ENCODE measurements at regions not wholly inside any gene's neighbourhood (a gene's known extent, or its start where the extent isn't known, plus 50 kb on each side); places are given as distances from the start of the nearest gene placed in this dataset.
"Not testable (repeated sequence)": the region's sequence is repeated elsewhere in the genome, so short reads cannot be mapped to it uniquely, and the experiment has no call there.

- Mint-ChIP-seq H3K27me3 (peaks cover 0 to 5% (median 0%) of the 10 kb centered on the region in 5 donors), H3K36me3 (peaks cover 0 to 6% (median 0%) of the 10 kb centered on the region in 3 donors), H3K27ac (no peak overlapping the region), H3K9me3 (peaks cover 0 to 12% (median 0%) of the 10 kb centered on the region in 9 donors), H3K4me3 (no peak overlapping the region), H3K4me1 (no peaks in the 10 kb centered on the region)
- DNase-seq, result no peak
- ATAC-seq, result no peak
- POLR2A ChIA-PET, result no interaction called here
Observed at GRCh38 chr3:3992312-3992874, 193.2 kb downstream of the LRRN1 start.

GRCh38 chr3:3998140-3998922 lies 199.1 kb downstream of the LRRN1 start:
- Mint-ChIP-seq H3K9me3 (peaks cover 0 to 12% (median 0%) of the 10 kb centered on the region in 9 donors), H3K4me3 (no peak overlapping the region), H3K27me3 (peaks cover 0 to 5% (median 0%) of the 10 kb centered on the region in 5 donors), H3K36me3 (peaks cover 0 to 11% (median 0%) of the 10 kb centered on the region in 3 donors), H3K27ac (no peak overlapping the region), H3K4me1 (no peaks in the 10 kb centered on the region)
- DNase-seq (peak in 6 of 10 donors; percentile 3 to 34 (median 14)), ATAC-seq (no peak)
- POLR2A ChIA-PET, result no interaction called here

- H3K27me3 Mint-ChIP-seq, H3K4me3 Mint-ChIP-seq, H3K4me1 Mint-ChIP-seq, H3K27ac Mint-ChIP-seq, ATAC-seq, DNase-seq, POLR2A ChIA-PET: not testable (repeated sequence)
- Mint-ChIP-seq H3K9me3 (peaks cover 0 to 12% (median 0%) of the 10 kb centered on the region in 9 donors), H3K36me3 (peaks cover 0 to 11% (median 0%) of the 10 kb centered on the region in 3 donors)
Observed at GRCh38 chr3:3999340-3999739, 200.1 kb downstream of the LRRN1 start.

GRCh38 chr3:4001976-4002375 lies 202.7 kb downstream of the LRRN1 start:
- DNase-seq (no peak), ATAC-seq (no peak)
- Mint-ChIP-seq H3K4me1 (no peaks in the 10 kb centered on the region), H3K27ac (peak overlapping the region in 3 of 10 donors; percentile 4 to 44 (median 6)), H3K27me3 (peaks cover 0 to 3% (median 0%) of the 10 kb centered on the region in 5 donors), H3K9me3 (peaks cover 0 to 3% (median 0%) of the 10 kb centered on the region in 9 donors), H3K4me3 (no peak overlapping the region), H3K36me3 (peaks cover 0 to 4% (median 0%) of the 10 kb centered on the region in 3 donors)
- POLR2A ChIA-PET, result no interaction called here

- no peak for DNase-seq
- POLR2A ChIA-PET, result no interaction called here
- Mint-ChIP-seq H3K9me3 (no peaks in the 10 kb centered on the region), H3K4me3 (no peak overlapping the region), H3K27ac (no peak overlapping the region), H3K4me1 (no peaks in the 10 kb centered on the region), H3K36me3 (peaks cover 0 to 2% (median 0%) of the 10 kb centered on the region in 3 donors), H3K27me3 (no peaks in the 10 kb centered on the region)
- ATAC-seq, result no peak
Observed at GRCh38 chr3:4006288-4006687, 207.1 kb downstream of the LRRN1 start.

GRCh38 chr3:4008205-4008604 lies 209.0 kb downstream of the LRRN1 start:
- H3K27ac Mint-ChIP-seq, result no peak overlapping the region
- DNase-seq (no peak), ATAC-seq (no peak)
- H3K27me3 Mint-ChIP-seq, result no peaks in the 10 kb centered on the region
- H3K9me3 Mint-ChIP-seq, result no peaks in the 10 kb centered on the region
- H3K36me3 Mint-ChIP-seq, result peaks cover 0 to 2% (median 0%) of the 10 kb centered on the region in 3 donors
- H3K4me1 Mint-ChIP-seq, result no peaks in the 10 kb centered on the region
- H3K4me3 Mint-ChIP-seq, result no peak overlapping the region
- POLR2A ChIA-PET, result no interaction called here

- H3K27me3 Mint-ChIP-seq, result no peaks in the 10 kb centered on the region
- H3K27ac Mint-ChIP-seq, result peak overlapping the region in 1 of 10 donors; percentile 2
- H3K4me3 Mint-ChIP-seq, result no peak overlapping the region
- DNase-seq (no peak), ATAC-seq (no peak)
- peaks cover 0 to 4% (median 0%) of the 10 kb centered on the region in 9 donors for H3K9me3 Mint-ChIP-seq
- POLR2A ChIA-PET, result no interaction called here
- H3K36me3 Mint-ChIP-seq, result peaks cover 0 to 2% (median 0%) of the 10 kb centered on the region in 3 donors
- peaks cover 0 to 7% (median 1%) of the 10 kb centered on the region in 4 donors for H3K4me1 Mint-ChIP-seq
Observed at GRCh38 chr3:4011166-4011565, 211.9 kb downstream of the LRRN1 start.

- peaks cover 0 to 6% (median 0%) of the 10 kb centered on the region in 3 donors for H3K36me3 Mint-ChIP-seq
- DNase-seq, result no peak
- H3K27me3 Mint-ChIP-seq, result peaks cover 0 to 1% (median 0%) of the 10 kb centered on the region in 5 donors
- H3K9me3 Mint-ChIP-seq, result peaks cover 0 to 13% (median 2%) of the 10 kb centered on the region in 9 donors
- H3K27ac Mint-ChIP-seq, result no peak overlapping the region
- H3K4me3 Mint-ChIP-seq, result no peak overlapping the region
- POLR2A ChIA-PET, result no interaction called here
- peaks cover 0 to 7% (median 1%) of the 10 kb centered on the region in 4 donors for H3K4me1 Mint-ChIP-seq
- no peak for ATAC-seq
Observed at GRCh38 chr3:4015426-4015825, 216.2 kb downstream of the LRRN1 start.

GRCh38 chr3:4019501-4019900 lies 220.3 kb downstream of the LRRN1 start:
- ATAC-seq (no peak), DNase-seq (no peak)
- H3K36me3 Mint-ChIP-seq, result peaks cover 0 to 6% (median 0%) of the 10 kb centered on the region in 3 donors
- peaks cover 0 to 7% (median 1%) of the 10 kb centered on the region in 4 donors for H3K4me1 Mint-ChIP-seq
- no peak overlapping the region for H3K27ac Mint-ChIP-seq
- POLR2A ChIA-PET, result no interaction called here
- no peak overlapping the region for H3K4me3 Mint-ChIP-seq
- H3K27me3 Mint-ChIP-seq, result peaks cover 0 to 1% (median 0%) of the 10 kb centered on the region in 5 donors
- H3K9me3 Mint-ChIP-seq, result peaks cover 0 to 13% (median 2%) of the 10 kb centered on the region in 9 donors

GRCh38 chr3:4021162-4021561 lies 221.9 kb downstream of the LRRN1 start:
- peaks cover 0 to 13% (median 2%) of the 10 kb centered on the region in 9 donors for H3K9me3 Mint-ChIP-seq
- H3K36me3 Mint-ChIP-seq, result peaks cover 0 to 6% (median 0%) of the 10 kb centered on the region in 3 donors
- no peak for DNase-seq
- no peak for ATAC-seq
- no peaks in the 10 kb centered on the region for H3K4me1 Mint-ChIP-seq
- no peak overlapping the region for H3K4me3 Mint-ChIP-seq
- POLR2A ChIA-PET, result no interaction called here
- H3K27me3 Mint-ChIP-seq, result peaks cover 0 to 1% (median 0%) of the 10 kb centered on the region in 5 donors
- no peak overlapping the region for H3K27ac Mint-ChIP-seq

GRCh38 chr3:4029135-4029534 lies 229.9 kb downstream of the LRRN1 start:
- Mint-ChIP-seq H3K4me3 (no peak overlapping the region), H3K27me3 (no peaks in the 10 kb centered on the region), H3K27ac (no peak overlapping the region), H3K4me1 (no peaks in the 10 kb centered on the region), H3K36me3 (peaks cover 0 to 2% (median 0%) of the 10 kb centered on the region in 3 donors), H3K9me3 (no peaks in the 10 kb centered on the region)
- ATAC-seq (no peak), DNase-seq (no peak)
- POLR2A ChIA-PET, result no interaction called here

- Mint-ChIP-seq H3K4me3 (no peak overlapping the region), H3K27me3 (no peaks in the 10 kb centered on the region), H3K4me1 (no peaks in the 10 kb centered on the region), H3K27ac (no peak overlapping the region), H3K36me3 (peaks cover 0 to 2% (median 0%) of the 10 kb centered on the region in 3 donors), H3K9me3 (no peaks in the 10 kb centered on the region)
- DNase-seq, result no peak
- no peak for ATAC-seq
- POLR2A ChIA-PET, result no interaction called here
Observed at GRCh38 chr3:4030624-4031023, 231.4 kb downstream of the LRRN1 start.

GRCh38 chr3:4033296-4033695 lies 234.1 kb downstream of the LRRN1 start:
- POLR2A ChIA-PET, result no interaction called here
- DNase-seq (no peak), ATAC-seq (no peak)
- H3K27ac Mint-ChIP-seq, result no peak overlapping the region
- H3K9me3 Mint-ChIP-seq, result no peaks in the 10 kb centered on the region
- no peaks in the 10 kb centered on the region for H3K27me3 Mint-ChIP-seq
- peaks cover 0 to 2% (median 0%) of the 10 kb centered on the region in 3 donors for H3K36me3 Mint-ChIP-seq
- H3K4me3 Mint-ChIP-seq, result no peak overlapping the region
- H3K4me1 Mint-ChIP-seq, result no peaks in the 10 kb centered on the region
